RWPE1 (cell line): ENCODE measurements at regions not wholly inside any gene's neighbourhood (a gene's known extent, or its start where the extent isn't known, plus 50 kb on each side); places are given as distances from the start of the nearest gene placed in this dataset.

ENCODE experiments used
- CTCF ChIA-PET: fragments of 350-600 bp; sonication (Branson Sonifier 250); formaldehyde crosslinking; extraction: SDS; loops from one replicate; lab custom pipeline; 2021; lab: Yijun Ruan, JAX
- POLR2A ChIA-PET: fragments of 400-600 bp; formaldehyde crosslinking; extraction: SDS; loops from one replicate; lab custom pipeline; 2020; ENCODE audit warnings: antibody characterized with exemption; ENCODE audit not compliant: low non-redundant PET; lab: Yijun Ruan, JAX
- DNase-seq: peaks from one replicate; pipeline ENCODE4 v3.0.0; 2012; ENCODE audit warnings: low spot score
- H3K27ac ChIP-seq: fragments of 450-650 bp; 2 replicates; pipeline ENCODE4 v1.5.1; 2017
- TF ChIP-seq, protein P1 (sequence below): fragments of 450-650 bp; conservative IDR thresholded peaks from 2 replicates; pipeline ENCODE4 v1.5.1; 2017; ENCODE audit warnings: low read depth, mild to moderate bottlenecking

DNA sequence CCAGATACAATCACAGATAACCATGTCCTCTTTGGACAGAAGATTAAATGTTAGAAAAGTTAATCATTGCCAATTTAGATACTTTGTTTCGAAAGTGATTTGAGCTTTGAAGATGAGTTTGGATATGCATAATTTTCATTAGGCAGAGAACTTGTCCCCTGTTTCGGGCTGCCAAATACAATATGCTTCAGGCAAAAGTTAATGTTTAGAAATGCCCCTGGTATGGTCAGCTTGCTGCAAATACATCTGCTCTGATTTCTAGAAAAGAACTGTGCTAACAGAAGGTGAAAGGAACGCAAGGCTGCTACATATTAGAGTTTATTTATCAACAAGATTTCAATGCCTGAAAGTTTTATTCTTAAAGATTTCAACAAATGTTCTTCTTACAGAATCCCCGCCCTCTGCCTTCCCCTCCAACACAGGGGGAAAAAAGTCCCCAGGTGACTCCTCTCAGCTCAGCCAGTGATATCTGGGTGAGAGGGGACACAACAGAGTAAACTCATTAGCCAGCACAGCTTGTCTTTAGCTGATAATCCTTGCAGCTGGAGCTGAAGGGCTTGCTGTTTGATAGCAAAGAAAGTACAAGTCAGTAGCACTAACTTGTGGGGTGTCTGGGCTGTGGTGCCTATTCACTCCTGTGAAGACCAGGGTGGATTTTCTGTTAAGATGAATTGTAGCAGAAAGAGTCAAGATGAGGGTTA lies 435.7 kb downstream of the DMAC1 start:
- TF ChIP-seq, protein P1, sequence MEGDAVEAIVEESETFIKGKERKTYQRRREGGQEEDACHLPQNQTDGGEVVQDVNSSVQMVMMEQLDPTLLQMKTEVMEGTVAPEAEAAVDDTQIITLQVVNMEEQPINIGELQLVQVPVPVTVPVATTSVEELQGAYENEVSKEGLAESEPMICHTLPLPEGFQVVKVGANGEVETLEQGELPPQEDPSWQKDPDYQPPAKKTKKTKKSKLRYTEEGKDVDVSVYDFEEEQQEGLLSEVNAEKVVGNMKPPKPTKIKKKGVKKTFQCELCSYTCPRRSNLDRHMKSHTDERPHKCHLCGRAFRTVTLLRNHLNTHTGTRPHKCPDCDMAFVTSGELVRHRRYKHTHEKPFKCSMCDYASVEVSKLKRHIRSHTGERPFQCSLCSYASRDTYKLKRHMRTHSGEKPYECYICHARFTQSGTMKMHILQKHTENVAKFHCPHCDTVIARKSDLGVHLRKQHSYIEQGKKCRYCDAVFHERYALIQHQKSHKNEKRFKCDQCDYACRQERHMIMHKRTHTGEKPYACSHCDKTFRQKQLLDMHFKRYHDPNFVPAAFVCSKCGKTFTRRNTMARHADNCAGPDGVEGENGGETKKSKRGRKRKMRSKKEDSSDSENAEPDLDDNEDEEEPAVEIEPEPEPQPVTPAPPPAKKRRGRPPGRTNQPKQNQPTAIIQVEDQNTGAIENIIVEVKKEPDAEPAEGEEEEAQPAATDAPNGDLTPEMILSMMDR, result no peak
- H3K27ac ChIP-seq, result no peak overlapping the region
- DNase-seq, result no peak
- ChIA-PET POLR2A (no interaction called here), CTCF (no interaction called here)

DNA sequence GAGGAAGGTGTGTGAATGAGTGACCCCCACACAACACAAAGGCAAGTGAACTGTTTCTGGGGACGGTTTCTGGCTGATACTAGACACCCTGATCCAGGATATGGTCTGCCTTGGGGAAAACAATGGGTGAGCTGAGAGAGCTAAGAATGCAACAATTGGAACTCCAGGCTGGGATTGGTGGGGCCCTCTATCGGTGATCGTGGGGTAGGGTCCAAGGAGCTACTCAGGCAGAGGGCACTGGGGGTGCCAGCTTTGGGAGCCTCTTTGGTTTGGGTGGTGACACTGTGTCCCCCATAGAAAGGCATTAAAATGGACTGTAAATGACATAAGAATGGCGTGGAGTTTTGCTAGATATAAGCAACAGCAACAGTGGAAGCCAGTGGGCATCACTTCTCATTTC lies 439.1 kb downstream of the DMAC1 start:
- ChIA-PET POLR2A (no interaction called here), CTCF (no interaction called here)
- TF ChIP-seq, protein P1, result no peak
- no peak overlapping the region for H3K27ac ChIP-seq
- no peak for DNase-seq

DNA sequence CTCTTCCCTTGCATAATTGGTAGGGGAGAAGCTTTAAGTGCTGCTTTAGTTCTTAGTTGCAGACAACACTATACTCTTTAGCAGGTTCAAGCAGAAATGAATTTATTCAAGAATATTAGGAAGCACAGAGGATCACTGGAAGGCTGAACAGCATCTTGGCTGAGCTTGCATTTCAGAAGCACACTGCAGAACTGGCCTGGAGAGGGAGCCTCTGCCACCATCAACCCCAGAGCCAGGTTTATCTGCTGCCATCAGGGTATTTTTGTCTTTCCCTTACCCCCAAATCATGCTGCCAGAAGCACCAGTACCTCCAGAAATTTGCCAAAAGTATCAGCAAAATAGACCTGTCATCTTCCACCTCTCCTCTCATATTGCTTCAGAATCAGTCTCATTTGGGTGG lies 440.7 kb downstream of the DMAC1 start:
- H3K27ac ChIP-seq, result no peak overlapping the region
- DNase-seq, result no peak
- ChIA-PET CTCF (no interaction called here), POLR2A (no interaction called here)
- TF ChIP-seq, protein P1, result no peak

GRCh38 chr9:7354704-7355103 lies 444.9 kb downstream of the DMAC1 start:
- ChIA-PET CTCF (no interaction called here), POLR2A (no interaction called here)
- TF ChIP-seq, protein P1, result no peak
- DNase-seq, result no peak
- H3K27ac ChIP-seq, result no peak overlapping the region

- DNase-seq, result no peak
- ChIA-PET CTCF (no interaction called here), POLR2A (no interaction called here)
- TF ChIP-seq, protein P1, result no peak
- H3K27ac ChIP-seq, result no peak overlapping the region
Measured at GRCh38 chr9:7348692-7349091, 450.9 kb downstream of the DMAC1 start.

- ChIA-PET CTCF (no interaction called here), POLR2A (no interaction called here)
- TF ChIP-seq, protein P1, result no peak
- DNase-seq, result no peak
- H3K27ac ChIP-seq, result no peak overlapping the region
Measured at GRCh38 chr9:7347556-7347955, 452.0 kb downstream of the DMAC1 start.
